Embryonic facial prominence (tissue), 1 donor: ENCODE measurements at regions not wholly inside any gene's neighbourhood (a gene's known extent, or its start where the extent isn't known, plus 50 kb on each side); places are given as distances from the start of the nearest gene placed in this dataset.
"Not testable (repeated sequence)": the region's sequence is repeated elsewhere in the genome, so short reads cannot be mapped to it uniquely, and the experiment has no call there.

ENCODE experiments used
- DNase-seq: peaks from one replicate; pipeline ENCODE4 v3.0.0-alpha.2; 2016; ENCODE audit errors: extremely low spot score

- DNase-seq = not testable (repeated sequence)
Measured at GRCh38 chr1:229008347-229008746, 262.6 kb upstream of the RAB4A start.

- no peak for DNase-seq
Measured at GRCh38 chr1:229011022-229011421, 259.9 kb upstream of the RAB4A start.

GRCh38 chr1:229012823-229013222 lies 258.1 kb upstream of the RAB4A start:
- DNase-seq = no peak

- no peak for DNase-seq
Measured at GRCh38 chr1:229013981-229014380, 256.9 kb upstream of the RAB4A start.

- DNase-seq = no peak
Measured at GRCh38 chr1:229015806-229016205, 255.1 kb upstream of the RAB4A start.

GRCh38 chr1:229017091-229017490 lies 253.8 kb upstream of the RAB4A start:
- DNase-seq = no peak

- DNase-seq = no peak
Measured at GRCh38 chr1:229018674-229019295, 252.1 kb upstream of the RAB4A start.

- no peak for DNase-seq
Measured at GRCh38 chr1:229019663-229020271, 251.1 kb upstream of the RAB4A start.

- DNase-seq = not testable (repeated sequence)
Measured at GRCh38 chr1:229021034-229021433, 249.9 kb upstream of the RAB4A start.

GRCh38 chr1:229022595-229023333 lies 248.1 kb upstream of the RAB4A start:
- no peak for DNase-seq

- DNase-seq = no peak
Measured at GRCh38 chr1:229023651-229024300, 247.1 kb upstream of the RAB4A start.

GRCh38 chr1:229024528-229025130 lies 246.3 kb upstream of the RAB4A start:
- no peak for DNase-seq

GRCh38 chr1:229025576-229025975 lies 245.3 kb upstream of the RAB4A start:
- no peak for DNase-seq

GRCh38 chr1:229027158-229027557 lies 243.8 kb upstream of the RAB4A start:
- no peak for DNase-seq

GRCh38 chr1:229027622-229028182 lies 243.2 kb upstream of the RAB4A start:
- no peak for DNase-seq

- no peak for DNase-seq
Measured at GRCh38 chr1:229028544-229028943, 242.4 kb upstream of the RAB4A start.

GRCh38 chr1:229028987-229029878 lies 241.7 kb upstream of the RAB4A start:
- DNase-seq = no peak

- no peak for DNase-seq
Measured at GRCh38 chr1:229029879-229030235, 241.1 kb upstream of the RAB4A start.

GRCh38 chr1:229030630-229031029 lies 240.3 kb upstream of the RAB4A start:
- no peak for DNase-seq

- DNase-seq = no peak
Measured at GRCh38 chr1:229031061-229031460, 239.8 kb upstream of the RAB4A start.
